ENCODE measurements at regions not wholly inside any gene's neighbourhood (a gene's known extent, or its start where the extent isn't known, plus 50 kb on each side); places are given as distances from the start of the nearest gene placed in this dataset.

GRCh38 chr20:50366270-50367103 is 143.7 kb upstream of the PTPN1 start:
- peak; percentile 45; the same call in 2 of the 3 replicates for ATAC-seq

GRCh38 chr20:50367104-50367674 is 143.0 kb upstream of the PTPN1 start:
- no peak for ATAC-seq
- TF ChIP-seq RARB (CRISPR knock-in tag; IDR thresholded peaks at IDR 0.05) (no peak), ZC3H10 (CRISPR knock-in tag; IDR thresholded peaks at IDR 0.05) (no peak), ESRRG (CRISPR knock-in tag; IDR thresholded peaks at IDR 0.05) (no peak), ISL1 (CRISPR knock-in tag; IDR thresholded peaks at IDR 0.05) (no peak), TCF4 (CRISPR knock-in tag; IDR thresholded peaks at IDR 0.05; ENCODE audit: borderline replicate concordance) (no peak), ARNTL (CRISPR knock-in tag; IDR thresholded peaks at IDR 0.05; ENCODE audit: borderline replicate concordance, low read depth) (no peak), CREB5 (CRISPR knock-in tag; IDR thresholded peaks at IDR 0.05; ENCODE audit: low read depth) (no peak), CSDC2 (CRISPR knock-in tag; IDR thresholded peaks at IDR 0.05) (no peak), TSHZ2 (CRISPR knock-in tag; IDR thresholded peaks at IDR 0.05) (no peak), ZNF565 (CRISPR knock-in tag; conservative IDR thresholded peaks at IDR 0.05; ENCODE audit: low read depth) (no peak)

More at GRCh38 chr20:50366270-50367103, 143.7 kb upstream of the PTPN1 start:
- no peak for TF ChIP-seq BACH2 (CRISPR knock-in tag; IDR thresholded peaks at IDR 0.05; ENCODE audit: borderline replicate concordance)
- TF ChIP-seq CREB5 (CRISPR knock-in tag; IDR thresholded peaks at IDR 0.05; ENCODE audit: low read depth) = no peak
- TF ChIP-seq OSR1 (CRISPR knock-in tag; IDR thresholded peaks at IDR 0.05) = no peak
- TF ChIP-seq ZFP3 (CRISPR knock-in tag; IDR thresholded peaks at IDR 0.05) = no peak
- TF ChIP-seq CSDC2 (CRISPR knock-in tag; IDR thresholded peaks at IDR 0.05) = no peak
- no peak for TF ChIP-seq ESRRG (CRISPR knock-in tag; IDR thresholded peaks at IDR 0.05)
- TF ChIP-seq ZNF8 (CRISPR knock-in tag; IDR thresholded peaks at IDR 0.05) = no peak
- no peak for TF ChIP-seq ARNTL (CRISPR knock-in tag; IDR thresholded peaks at IDR 0.05; ENCODE audit: borderline replicate concordance, low read depth)
- no peak for TF ChIP-seq TOX (CRISPR knock-in tag; IDR thresholded peaks at IDR 0.05; ENCODE audit: borderline replicate concordance)
- TF ChIP-seq PPARA (CRISPR knock-in tag; IDR thresholded peaks at IDR 0.05; ENCODE audit: borderline replicate concordance) = no peak
- peak; percentile 39; the same call in 1 of the 2 replicates for TF ChIP-seq TCF4 (CRISPR knock-in tag; IDR thresholded peaks at IDR 0.05; ENCODE audit: borderline replicate concordance)
- no peak for TF ChIP-seq ZC3H10 (CRISPR knock-in tag; IDR thresholded peaks at IDR 0.05)
- no peak for TF ChIP-seq GLIS3 (CRISPR knock-in tag; IDR thresholded peaks at IDR 0.05)
- no peak for TF ChIP-seq RARB (CRISPR knock-in tag; IDR thresholded peaks at IDR 0.05)
- 0 out of 2 replicates have a peak, but pooled peaks have one; percentile 14 for TF ChIP-seq ISL1 (CRISPR knock-in tag; IDR thresholded peaks at IDR 0.05)
- TF ChIP-seq POU6F1 (CRISPR knock-in tag; IDR thresholded peaks at IDR 0.05; ENCODE audit: borderline replicate concordance, low read depth) = no peak

- TF ChIP-seq TOX (CRISPR knock-in tag; IDR thresholded peaks at IDR 0.05; ENCODE audit: borderline replicate concordance) = no peak
- TF ChIP-seq ZNF565 (CRISPR knock-in tag; conservative IDR thresholded peaks at IDR 0.05; ENCODE audit: low read depth) = no peak
- no peak for TF ChIP-seq PPARA (CRISPR knock-in tag; IDR thresholded peaks at IDR 0.05; ENCODE audit: borderline replicate concordance)
- TF ChIP-seq GLIS3 (CRISPR knock-in tag; IDR thresholded peaks at IDR 0.05) = no peak
- TF ChIP-seq BACH2 (CRISPR knock-in tag; IDR thresholded peaks at IDR 0.05; ENCODE audit: borderline replicate concordance) = no peak
- TF ChIP-seq PATZ1 (CRISPR knock-in tag; IDR thresholded peaks at IDR 0.05; ENCODE audit: borderline replicate concordance) = no peak
- no peak for ATAC-seq
Observed at GRCh38 chr20:50367739-50368375, 142.3 kb upstream of the PTPN1 start.

Measured in SK-N-SH treated with all-trans-retinoic acid at 6 μM for 48 hours (cell line).